NCI-H748 (cell line): ENCODE measurements at regions not wholly inside any gene's neighbourhood (a gene's known extent, or its start where the extent isn't known, plus 50 kb on each side); places are given as distances from the start of the nearest gene placed in this dataset.

ENCODE experiments used
- DNase-seq: peaks from one replicate; lab custom pipeline; 2025; ENCODE audit not compliant: unreplicated experiment; lab: John Stamatoyannopoulos, UW

DNA sequence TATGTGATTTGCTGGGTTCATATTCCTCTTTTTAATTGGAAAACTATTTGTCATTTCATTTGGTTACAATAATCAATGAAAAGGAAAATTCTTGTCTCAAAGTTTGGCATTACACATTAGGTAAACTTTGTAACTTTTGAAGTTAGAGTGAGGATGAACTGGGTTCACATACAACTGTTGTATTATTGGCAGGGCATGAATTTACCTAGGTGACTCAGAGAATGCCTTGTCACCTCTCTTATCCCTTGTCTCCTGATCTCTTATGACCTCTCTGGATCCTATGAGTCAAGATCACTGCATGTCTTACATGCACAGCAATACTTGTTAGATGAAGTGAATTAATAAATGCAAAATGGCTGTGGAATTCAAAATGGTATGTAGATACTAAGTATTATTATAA is 563.4 kb upstream of the GCFC2 start:
- DNase-seq: no peak

DNA sequence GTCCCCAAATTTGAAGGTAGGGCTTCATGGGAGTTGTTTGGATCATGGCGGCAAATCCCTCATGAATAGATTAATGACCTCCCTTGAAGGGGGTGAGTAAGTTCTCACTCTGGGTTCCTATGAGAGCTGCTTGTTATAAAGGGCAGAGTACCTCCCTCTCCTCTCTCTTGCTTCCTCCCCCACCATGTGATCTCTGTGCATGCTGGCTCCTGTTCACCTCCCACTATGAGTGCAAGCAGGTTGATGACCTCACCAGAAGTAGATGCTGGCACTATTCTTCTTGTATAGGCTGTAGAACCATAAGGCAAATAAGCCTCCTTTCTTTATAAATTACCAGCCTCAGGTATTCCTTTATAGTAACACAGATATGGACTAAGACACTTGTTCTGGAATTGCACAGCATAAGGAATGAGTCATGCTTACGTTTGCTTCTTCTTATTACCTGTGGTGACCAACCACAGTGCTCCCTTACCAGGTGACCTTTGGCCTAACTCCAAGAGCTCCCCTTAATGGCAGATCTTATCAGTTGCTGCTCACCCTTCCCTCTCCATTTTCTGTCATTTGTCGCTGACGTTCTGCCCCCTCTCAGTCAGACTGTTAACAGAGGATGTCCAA is 559.5 kb upstream of the GCFC2 start:
- no peak for DNase-seq

DNA sequence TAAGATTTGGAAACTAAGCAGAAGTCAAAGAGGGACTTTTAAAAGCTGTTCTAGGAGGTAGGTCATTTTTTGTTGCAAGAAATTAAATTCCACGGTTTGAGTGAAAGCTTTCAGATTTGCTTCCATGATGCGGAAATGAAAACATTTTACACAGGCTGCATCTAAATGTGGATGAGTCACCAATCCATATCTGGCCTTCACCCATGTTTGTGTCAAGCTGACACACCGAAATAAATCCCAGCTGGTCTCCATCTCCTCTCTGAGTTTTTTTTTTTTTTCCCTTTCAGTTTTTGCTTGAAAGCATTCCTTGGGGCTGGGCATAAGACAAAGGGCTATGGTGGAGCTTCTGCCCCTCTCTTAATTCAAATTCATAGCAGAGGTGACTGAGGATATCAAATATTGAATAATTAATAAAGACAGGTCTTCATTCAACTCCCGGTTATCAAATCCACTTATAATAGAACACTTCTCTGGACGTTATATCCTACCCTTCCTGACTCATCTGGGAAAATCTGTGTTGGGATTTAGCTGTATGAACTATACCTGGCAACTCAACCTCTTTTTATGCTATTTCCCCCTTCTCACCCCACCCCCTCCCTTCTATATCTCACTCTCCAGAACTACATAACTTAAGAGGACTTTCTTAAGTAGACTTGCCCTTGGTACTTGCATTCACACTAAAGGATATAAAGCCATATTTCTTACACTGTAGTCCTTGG is 558.3 kb upstream of the GCFC2 start:
- DNase-seq: no peak

DNA sequence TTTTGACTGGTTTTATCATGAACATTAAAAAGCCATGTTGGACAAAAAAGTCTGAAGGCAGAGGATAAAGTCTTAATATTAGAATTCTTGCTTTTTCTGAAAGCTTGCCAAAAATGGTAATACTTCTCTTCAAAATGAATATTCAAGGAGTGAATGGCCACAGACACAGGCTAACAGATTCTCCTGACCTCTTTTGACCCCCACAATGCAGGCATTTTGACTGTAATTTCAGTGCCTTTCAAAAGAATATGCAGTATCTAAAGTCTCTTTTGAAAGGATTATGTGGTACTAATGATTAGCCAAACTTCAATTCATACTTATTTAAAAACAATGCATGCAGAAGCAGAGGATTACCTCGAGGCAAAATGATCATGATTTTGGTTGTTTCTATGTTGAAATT is 557.8 kb upstream of the GCFC2 start:
- no peak for DNase-seq

DNA sequence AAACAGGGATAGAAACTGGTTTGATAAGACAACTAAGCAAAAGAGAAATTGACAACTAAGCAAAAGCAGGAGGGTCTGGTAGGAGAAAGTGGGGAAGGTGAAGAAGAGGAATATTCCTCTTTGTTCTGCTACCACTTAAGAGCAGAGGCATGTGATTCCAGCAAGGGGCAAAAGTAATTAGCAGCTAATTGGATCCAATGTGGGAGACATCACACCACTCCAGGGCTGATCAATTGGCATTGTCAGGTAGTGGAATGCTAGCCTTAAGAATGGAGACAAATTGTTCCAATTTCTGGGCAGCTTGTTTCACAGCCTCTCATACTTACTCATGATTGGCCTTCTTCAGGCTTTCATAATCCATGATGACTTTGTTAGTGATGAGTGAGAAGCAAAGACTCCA is 547.1 kb upstream of the GCFC2 start:
- DNase-seq: no peak

DNA sequence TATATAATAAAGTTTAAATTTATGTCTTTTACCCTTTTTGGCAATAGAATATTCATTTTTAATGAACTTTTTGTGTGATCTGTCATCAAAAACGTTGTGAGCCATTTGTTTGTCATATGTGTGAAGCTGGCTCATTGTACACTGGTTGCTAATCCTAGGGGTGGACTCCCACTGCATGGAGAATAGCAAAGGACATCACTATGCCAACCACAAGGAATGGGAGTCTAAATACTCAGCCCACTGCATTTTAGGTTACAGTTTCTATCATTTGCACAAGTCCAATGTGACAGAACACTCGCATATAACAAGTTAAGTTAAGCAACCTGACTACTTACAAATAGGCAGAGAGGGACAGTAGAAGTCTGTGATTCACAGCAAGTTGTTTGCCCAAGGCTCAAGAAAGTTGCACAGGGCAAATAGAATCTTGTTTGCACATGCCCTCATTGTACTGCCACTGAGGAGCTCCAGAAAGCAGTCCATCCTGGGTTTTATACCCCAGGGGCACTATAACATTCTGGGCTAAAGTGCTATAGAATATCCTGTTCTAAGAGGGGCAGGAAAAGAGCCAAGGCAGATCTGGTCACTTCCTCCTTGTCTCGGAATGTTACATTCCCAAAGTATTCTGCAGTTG is 545.9 kb upstream of the GCFC2 start:
- DNase-seq: peak; percentile 1

DNA sequence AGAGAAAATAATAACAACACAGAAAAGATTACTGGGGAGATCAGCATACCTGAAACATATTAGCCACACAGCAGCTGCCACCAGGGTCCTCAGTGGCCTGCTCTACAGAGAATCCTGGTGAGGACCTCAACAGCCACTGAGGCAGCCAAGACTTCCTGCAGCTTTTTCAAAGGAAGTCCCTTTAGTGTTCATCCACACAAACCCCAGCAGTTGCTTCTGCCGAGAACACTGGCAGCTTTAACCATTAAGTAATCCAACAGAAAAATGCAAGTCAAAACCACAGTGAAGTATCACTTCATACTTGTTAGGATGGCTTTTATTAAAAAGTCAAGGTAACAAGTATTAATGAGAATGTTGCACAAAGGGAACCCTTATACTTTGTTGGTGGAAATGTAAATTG is 542.0 kb upstream of the GCFC2 start:
- no peak for DNase-seq

DNA sequence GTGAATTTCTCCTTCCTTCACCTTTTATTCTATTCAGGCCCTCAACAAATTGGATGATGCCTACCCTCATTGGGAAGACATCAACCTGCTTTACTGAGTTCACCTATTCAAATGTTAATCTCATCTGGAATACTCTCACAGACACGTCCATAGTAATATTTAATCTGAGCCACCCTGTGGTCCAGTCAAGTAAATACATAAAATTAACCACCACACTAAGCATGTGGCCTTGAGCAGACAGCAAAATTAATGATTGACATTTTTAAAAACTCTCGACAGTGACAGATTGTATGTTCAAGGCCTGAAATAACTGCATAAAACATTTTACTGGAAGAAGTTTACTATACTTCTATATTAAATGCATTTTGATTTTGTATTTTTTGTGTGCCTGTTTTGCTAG is 540.6 kb upstream of the GCFC2 start:
- DNase-seq: no peak

DNA sequence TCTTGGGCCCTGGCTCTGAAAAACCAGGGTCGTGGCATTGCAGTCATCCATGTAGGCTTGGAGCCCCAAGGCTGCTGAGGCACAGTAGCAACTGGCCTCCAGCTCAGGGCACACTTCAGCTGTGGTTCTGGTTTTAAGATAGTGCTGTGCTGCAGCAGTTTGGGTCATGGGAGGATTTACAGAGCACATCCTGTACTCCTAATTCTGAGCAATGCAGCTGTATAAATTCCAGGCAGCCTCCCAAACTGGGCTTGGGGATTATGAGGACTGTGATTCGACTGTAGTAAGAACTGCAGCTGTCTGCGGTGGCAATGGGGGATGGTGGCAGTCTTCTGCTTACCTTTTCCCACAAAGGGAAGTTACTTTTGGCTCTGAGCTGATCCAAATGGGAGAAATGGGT is 536.3 kb upstream of the GCFC2 start:
- DNase-seq: no peak

DNA sequence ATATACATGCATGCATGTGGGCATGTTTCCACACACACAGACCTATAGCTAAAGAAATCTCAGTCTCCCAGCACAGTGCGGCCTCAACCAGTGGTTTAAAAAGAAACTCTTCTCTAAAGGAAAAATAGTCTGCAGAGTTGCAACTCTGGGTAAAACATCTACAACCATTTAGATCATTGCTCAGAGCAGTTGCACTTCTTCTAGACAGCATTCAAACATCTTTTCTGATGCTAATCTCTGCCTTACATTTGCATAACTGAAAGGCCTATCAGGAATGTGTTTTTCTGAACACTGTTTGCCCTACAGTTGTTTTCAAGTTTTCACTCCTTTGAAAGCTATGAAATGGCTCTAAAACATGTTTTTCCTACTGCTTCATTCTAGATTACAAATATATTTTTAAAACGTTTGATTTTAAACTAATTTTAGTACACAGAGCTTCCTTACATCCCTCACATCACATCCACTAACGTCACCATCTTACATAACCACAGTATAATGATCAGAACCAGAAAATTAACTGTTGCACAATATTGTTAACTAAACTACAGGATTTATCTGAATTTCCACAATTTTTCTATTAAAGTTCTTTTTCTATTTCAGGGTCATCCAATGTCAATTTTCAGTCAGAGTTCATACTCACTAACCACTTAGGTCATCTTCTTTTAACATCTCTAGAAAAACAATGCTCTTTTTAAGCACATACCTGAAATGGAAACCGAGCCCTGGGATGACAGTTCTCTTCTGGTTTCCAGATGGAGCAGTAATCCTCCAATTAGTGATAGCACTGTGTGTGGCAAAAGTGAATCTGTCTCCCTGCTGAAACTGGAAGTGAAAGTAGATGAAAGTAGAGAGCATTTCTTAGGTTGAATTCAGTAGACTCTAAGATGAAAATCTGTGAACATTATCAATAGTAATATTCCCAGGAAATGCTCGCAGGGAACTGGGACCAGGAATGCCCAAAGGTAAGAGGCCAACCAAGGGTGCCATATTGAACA is 501.6 kb upstream of the GCFC2 start:
- DNase-seq: no peak

DNA sequence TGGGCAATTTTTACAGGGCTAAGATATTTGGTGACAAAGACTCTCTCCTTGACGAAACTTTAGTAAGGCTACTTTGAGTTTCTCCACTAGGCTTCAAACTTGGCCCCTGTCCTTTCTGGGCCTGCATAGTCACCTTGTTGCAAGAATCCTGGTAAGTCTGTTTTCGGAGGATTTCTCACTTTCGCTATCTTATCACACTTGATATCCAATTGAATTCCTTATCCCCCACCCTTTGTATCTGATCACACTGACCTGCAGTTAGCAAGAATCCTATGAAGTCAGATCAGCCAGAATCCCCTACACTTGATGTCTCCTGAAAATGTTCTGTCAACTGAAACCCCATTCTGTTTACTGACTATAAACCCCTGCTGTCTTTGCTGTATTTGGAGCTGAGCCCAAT is 499.8 kb upstream of the GCFC2 start:
- no peak for DNase-seq

DNA sequence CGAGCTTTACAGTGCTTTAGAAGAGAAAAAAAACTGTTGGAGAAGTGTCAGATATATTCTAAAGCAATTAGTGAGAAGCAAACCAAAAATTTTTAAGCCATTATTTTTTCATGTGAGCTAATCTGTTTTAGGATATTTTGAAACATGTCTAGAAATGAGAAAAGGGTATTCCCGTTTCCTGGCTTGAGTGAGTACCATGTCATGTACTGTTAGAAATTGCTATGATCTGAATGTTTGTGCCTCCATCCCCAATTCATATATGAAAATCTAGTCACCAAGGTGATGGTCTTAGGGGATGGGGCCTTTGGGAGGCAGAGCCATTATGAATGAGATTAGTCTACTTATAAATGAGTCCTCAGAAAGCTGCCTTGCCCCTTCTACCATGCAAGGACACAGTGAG is 493.3 kb upstream of the GCFC2 start:
- DNase-seq: no peak

DNA sequence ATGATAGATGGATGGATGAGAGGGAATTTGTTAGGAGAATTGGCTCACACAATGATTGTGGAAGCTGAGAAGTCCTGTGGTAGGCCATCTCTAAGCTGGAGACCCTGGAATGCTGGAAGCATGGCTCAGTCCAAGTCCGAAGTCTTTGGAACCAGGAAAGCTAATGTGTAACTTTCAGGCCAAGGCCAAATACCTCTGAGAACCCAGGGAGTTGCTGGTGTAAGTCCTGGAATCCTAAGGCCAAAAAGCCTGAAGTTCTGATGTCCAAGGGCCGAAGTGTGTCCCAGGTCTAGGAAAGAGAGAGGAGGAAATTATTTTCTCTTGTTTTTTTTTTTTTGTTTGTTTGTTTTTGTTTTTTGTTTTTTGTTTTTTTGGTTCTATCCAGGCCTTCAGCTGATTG is 492.2 kb upstream of the GCFC2 start:
- DNase-seq: no peak

DNA sequence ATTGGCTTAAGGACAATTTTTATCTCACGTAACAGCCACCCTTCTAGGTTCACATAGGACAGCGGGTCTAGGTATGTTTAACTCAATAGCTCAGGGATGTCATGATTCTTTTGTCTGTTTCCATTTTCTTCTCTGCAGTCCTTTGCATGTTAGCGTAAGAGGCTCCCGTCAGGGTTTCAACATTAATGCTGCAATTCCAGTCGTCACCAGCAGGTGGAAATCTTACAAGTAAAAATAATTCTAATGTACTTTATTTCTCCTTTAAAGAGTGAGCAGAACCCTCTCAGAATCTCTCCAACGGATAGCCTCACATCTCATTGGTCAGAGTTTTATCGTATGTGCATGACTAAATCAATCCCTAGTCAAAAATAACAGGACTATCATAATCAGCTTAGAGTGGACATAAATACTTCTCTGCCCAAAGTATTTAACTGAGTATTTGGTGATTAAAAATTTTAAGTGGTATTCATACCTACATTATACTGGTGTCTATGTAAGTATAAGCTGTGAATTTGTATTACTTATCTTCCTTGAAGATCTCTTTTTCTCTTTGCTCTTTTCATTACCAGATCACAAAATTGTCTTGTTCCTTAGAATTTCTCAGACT is 487.2 kb upstream of the GCFC2 start:
- DNase-seq: peak; percentile 58

DNA sequence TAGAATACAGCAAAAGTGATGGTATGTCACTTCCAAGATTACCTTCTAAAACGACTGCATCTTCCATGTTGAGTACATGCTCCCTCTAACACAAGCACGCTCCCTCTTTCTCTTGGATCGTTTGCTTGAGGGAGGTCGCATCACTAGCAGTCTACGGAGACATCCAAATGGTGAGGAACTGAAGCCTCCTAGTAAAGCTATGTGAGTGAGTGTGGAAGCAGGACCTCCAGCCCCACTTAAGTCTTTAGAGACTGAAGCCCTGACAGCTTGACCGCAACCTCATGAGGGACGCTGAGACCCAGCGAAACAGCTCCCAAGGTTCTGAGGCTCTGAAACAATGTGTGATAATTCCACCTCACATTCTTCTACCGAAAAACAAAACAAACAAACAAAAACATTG is 486.7 kb upstream of the GCFC2 start:
- DNase-seq: no peak

DNA sequence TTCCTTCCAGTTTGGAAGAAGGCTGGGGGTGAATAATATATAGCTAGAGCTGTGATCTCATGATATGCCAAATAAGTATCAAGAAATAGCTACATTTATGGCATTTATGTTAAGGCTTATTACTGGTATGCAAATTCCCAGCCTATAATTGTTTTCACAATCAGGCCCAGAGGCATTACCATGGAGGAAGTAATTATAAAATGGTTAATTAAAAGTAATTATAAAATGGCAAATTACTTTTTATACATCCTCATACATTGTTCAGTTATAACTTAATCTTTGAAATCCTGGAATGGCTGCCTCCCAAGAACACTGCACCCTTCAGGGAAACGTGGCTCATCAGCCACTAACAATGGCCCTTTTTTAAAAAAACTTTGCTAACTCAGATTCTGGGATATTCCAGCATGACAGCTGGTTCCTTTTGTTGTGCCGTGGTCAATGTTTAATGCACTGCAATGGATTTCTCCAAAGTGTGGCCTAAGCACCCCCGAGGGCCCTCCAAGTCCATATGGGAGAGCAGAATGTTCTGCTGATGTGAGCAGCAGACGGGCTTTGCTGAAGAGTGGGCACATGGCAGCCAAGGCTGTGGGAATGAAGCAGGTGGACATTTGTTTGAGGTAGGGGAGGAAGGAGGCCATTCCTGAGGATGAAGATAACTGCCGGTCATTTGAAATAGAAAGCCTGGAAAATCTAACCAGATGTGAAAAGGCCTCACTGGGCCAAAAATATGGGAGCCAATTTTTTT is 483.5 kb upstream of the GCFC2 start:
- DNase-seq: no peak

DNA sequence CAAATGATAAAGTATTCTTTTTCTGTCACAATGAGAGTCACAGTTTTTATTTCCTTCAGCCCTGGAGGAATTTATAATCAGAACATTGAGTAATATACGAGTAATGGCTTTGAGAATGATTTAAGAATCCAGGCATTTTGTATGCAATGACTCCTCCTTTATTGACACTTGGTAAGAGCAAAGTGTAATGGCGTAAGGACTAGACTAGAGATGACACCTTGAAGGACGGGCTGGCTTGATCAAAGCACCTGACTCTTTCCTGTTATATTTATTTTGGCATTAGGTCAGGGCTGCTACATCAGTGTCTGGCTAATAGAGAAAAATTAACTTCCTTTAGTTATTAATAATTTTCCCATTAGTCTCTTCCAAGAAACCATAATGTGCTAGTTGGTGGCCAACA is 482.4 kb upstream of the GCFC2 start:
- DNase-seq: peak; percentile 2

DNA sequence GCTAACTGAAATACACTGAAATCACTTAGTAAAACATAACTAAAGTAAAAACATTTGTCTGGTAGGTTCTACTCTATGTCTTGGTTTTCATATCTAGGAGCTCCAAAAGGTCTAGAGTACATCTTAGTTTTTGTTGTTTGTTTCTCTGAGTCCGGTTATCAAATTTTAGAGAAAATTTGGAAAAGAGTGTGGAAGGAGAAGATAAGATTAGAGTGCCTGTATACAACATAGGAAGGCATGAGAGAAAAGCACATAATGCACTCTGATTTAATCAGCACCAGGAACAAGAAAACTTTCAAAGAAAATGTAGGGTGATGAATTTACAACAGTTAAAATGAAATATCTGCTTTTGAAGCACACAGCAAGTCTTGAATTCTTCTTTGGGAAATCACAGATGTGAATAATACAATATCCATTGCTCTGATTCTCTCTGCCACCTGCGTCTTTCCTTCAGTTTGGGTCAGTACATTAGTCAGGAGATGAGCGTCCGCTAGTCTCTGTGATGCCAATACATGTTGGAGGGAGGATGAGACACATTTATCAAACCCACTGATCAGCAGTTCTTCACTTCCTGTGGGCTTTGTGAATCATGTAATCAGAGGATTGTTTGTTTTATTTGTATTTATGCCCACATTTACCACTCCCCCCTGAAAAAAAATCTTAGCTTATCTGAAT is 477.8 kb upstream of the GCFC2 start:
- DNase-seq: no peak

DNA sequence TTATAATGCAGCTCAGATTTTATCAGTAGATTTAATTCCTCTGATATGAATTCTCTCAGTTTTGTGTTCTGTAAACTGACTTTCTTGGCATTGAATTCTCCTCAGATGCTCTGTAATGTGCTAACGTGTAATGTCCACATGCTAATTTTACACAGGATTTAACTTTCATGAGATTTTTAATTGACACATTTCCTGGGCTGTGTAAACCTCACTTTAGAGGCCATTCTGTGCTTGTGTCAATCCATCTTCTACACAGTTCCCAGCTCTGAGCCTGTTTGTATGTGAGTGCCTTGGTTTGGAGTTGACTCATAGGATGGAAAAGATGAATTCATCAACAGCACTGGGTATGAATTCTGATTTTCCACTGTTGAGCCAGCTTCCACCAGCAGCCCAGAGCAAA is 476.7 kb upstream of the GCFC2 start:
- no peak for DNase-seq

DNA sequence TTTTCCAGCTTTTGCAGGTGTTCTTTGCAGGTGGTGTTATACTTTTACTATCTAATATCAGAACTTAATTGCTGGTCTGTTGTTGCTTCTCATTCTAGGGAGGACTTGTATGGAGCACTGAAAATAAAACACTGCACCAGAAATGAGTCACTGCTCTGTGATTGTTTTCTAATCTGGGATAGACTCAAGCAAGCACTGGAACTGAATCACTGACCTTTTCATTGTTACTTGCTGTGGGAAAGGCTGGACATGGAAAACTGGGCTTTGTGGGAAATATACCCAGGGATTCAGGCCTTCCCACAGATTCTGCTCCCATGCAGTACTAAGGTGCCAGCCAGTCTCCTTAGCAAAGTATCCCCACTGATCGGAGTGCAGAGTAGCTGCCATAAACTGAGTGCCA is 470.0 kb upstream of the GCFC2 start:
- no peak for DNase-seq
